ENCODE measurements at regions not wholly inside any gene's neighbourhood (a gene's known extent, or its start where the extent isn't known, plus 50 kb on each side); places are given as distances from the start of the nearest gene placed in this dataset.

GRCh38 chr5:167014401-167015056 lies 1276.9 kb upstream of the WWC1 start:
- Mint-ChIP-seq H3K36me3 (ENCODE audit: low read depth) (no peaks in the 10 kb centered on the region), H3K27me3 (no peaks in the 10 kb centered on the region), H3K27ac (no peak overlapping the region), H3K9me3 (peaks cover 14% of the 10 kb centered on the region), H3K4me1 (ENCODE audit: low read depth) (no peaks in the 10 kb centered on the region), H3K4me3 (no peak overlapping the region)

- no peak overlapping the region for H3K27ac Mint-ChIP-seq
These were observed 1271.0 kb upstream of the WWC1 start for GRCh38 chr5:167020418-167020817.

GRCh38 chr5:167029488-167029887 lies 1262.0 kb upstream of the WWC1 start:
- no peaks in the 10 kb centered on the region for H3K9me3 Mint-ChIP-seq
- no peaks in the 10 kb centered on the region for H3K36me3 Mint-ChIP-seq (ENCODE audit: low read depth)
- no peak overlapping the region for H3K4me3 Mint-ChIP-seq
- H3K27me3 Mint-ChIP-seq = no peaks in the 10 kb centered on the region
- H3K4me1 Mint-ChIP-seq (ENCODE audit: low read depth) = no peaks in the 10 kb centered on the region
- H3K27ac Mint-ChIP-seq = no peak overlapping the region

More at GRCh38 chr5:167020418-167020817, 1271.0 kb upstream of the WWC1 start:
- Mint-ChIP-seq H3K36me3 (ENCODE audit: low read depth) (no peaks in the 10 kb centered on the region), H3K27me3 (no peaks in the 10 kb centered on the region), H3K4me3 (no peak overlapping the region), H3K9me3 (peaks cover 11% of the 10 kb centered on the region), H3K4me1 (ENCODE audit: low read depth) (no peaks in the 10 kb centered on the region)

GRCh38 chr5:167030500-167031120 lies 1260.8 kb upstream of the WWC1 start:
- no peak overlapping the region for H3K27ac Mint-ChIP-seq
- no peaks in the 10 kb centered on the region for H3K9me3 Mint-ChIP-seq
- H3K4me1 Mint-ChIP-seq (ENCODE audit: low read depth) = no peaks in the 10 kb centered on the region
- no peaks in the 10 kb centered on the region for H3K36me3 Mint-ChIP-seq (ENCODE audit: low read depth)
- no peak overlapping the region for H3K4me3 Mint-ChIP-seq
- no peaks in the 10 kb centered on the region for H3K27me3 Mint-ChIP-seq

- Mint-ChIP-seq H3K4me1 (ENCODE audit: low read depth) (no peaks in the 10 kb centered on the region), H3K27ac (no peak overlapping the region), H3K36me3 (ENCODE audit: low read depth) (no peaks in the 10 kb centered on the region), H3K4me3 (no peak overlapping the region), H3K9me3 (no peaks in the 10 kb centered on the region), H3K27me3 (no peaks in the 10 kb centered on the region)
These were observed 1254.9 kb upstream of the WWC1 start for GRCh38 chr5:167036585-167036984.

GRCh38 chr5:167049043-167049663 lies 1242.3 kb upstream of the WWC1 start:
- Mint-ChIP-seq H3K9me3 (peaks cover 9% of the 10 kb centered on the region), H3K27ac (no peak overlapping the region), H3K4me1 (ENCODE audit: low read depth) (no peaks in the 10 kb centered on the region), H3K27me3 (no peaks in the 10 kb centered on the region), H3K36me3 (ENCODE audit: low read depth) (no peaks in the 10 kb centered on the region), H3K4me3 (no peak overlapping the region)

- Mint-ChIP-seq H3K4me3 (no peak overlapping the region), H3K4me1 (ENCODE audit: low read depth) (no peaks in the 10 kb centered on the region), H3K36me3 (ENCODE audit: low read depth) (no peaks in the 10 kb centered on the region), H3K27ac (no peak overlapping the region), H3K27me3 (no peaks in the 10 kb centered on the region), H3K9me3 (peaks cover 9% of the 10 kb centered on the region)
These were observed 1241.5 kb upstream of the WWC1 start for GRCh38 chr5:167049771-167050567.

- peaks cover 9% of the 10 kb centered on the region for H3K9me3 Mint-ChIP-seq
- H3K36me3 Mint-ChIP-seq (ENCODE audit: low read depth) = no peaks in the 10 kb centered on the region
- H3K27me3 Mint-ChIP-seq = no peaks in the 10 kb centered on the region
- no peak overlapping the region for H3K27ac Mint-ChIP-seq
- no peaks in the 10 kb centered on the region for H3K4me1 Mint-ChIP-seq (ENCODE audit: low read depth)
- no peak overlapping the region for H3K4me3 Mint-ChIP-seq
These were observed 1240.7 kb upstream of the WWC1 start for GRCh38 chr5:167050568-167051401.

GRCh38 chr5:167051402-167051768 lies 1240.1 kb upstream of the WWC1 start:
- H3K9me3 Mint-ChIP-seq = peaks cover 9% of the 10 kb centered on the region
- H3K27ac Mint-ChIP-seq = no peak overlapping the region
- no peak overlapping the region for H3K4me3 Mint-ChIP-seq
- no peaks in the 10 kb centered on the region for H3K36me3 Mint-ChIP-seq (ENCODE audit: low read depth)
- no peaks in the 10 kb centered on the region for H3K4me1 Mint-ChIP-seq (ENCODE audit: low read depth)
- no peaks in the 10 kb centered on the region for H3K27me3 Mint-ChIP-seq

- Mint-ChIP-seq H3K27me3 (no peaks in the 10 kb centered on the region), H3K27ac (no peak overlapping the region), H3K9me3 (peaks cover 9% of the 10 kb centered on the region), H3K4me1 (ENCODE audit: low read depth) (no peaks in the 10 kb centered on the region), H3K4me3 (no peak overlapping the region), H3K36me3 (ENCODE audit: low read depth) (no peaks in the 10 kb centered on the region)
These were observed 1238.7 kb upstream of the WWC1 start for GRCh38 chr5:167052791-167053190.

GRCh38 chr5:167057665-167058064 lies 1233.8 kb upstream of the WWC1 start:
- Mint-ChIP-seq H3K36me3 (ENCODE audit: low read depth) (no peaks in the 10 kb centered on the region), H3K4me3 (no peak overlapping the region), H3K9me3 (peaks cover 5% of the 10 kb centered on the region), H3K4me1 (ENCODE audit: low read depth) (no peaks in the 10 kb centered on the region), H3K27me3 (no peaks in the 10 kb centered on the region), H3K27ac (no peak overlapping the region)

GRCh38 chr5:167061695-167062094 lies 1229.8 kb upstream of the WWC1 start:
- Mint-ChIP-seq H3K27ac (no peak overlapping the region), H3K4me3 (no peak overlapping the region), H3K9me3 (no peaks in the 10 kb centered on the region), H3K4me1 (ENCODE audit: low read depth) (no peaks in the 10 kb centered on the region), H3K27me3 (no peaks in the 10 kb centered on the region), H3K36me3 (ENCODE audit: low read depth) (no peaks in the 10 kb centered on the region)

GRCh38 chr5:167063116-167063515 lies 1228.3 kb upstream of the WWC1 start:
- Mint-ChIP-seq H3K9me3 (no peaks in the 10 kb centered on the region), H3K27me3 (no peaks in the 10 kb centered on the region), H3K36me3 (ENCODE audit: low read depth) (no peaks in the 10 kb centered on the region), H3K4me3 (no peak overlapping the region), H3K27ac (no peak overlapping the region), H3K4me1 (ENCODE audit: low read depth) (no peaks in the 10 kb centered on the region)

- Mint-ChIP-seq H3K4me3 (no peak overlapping the region), H3K36me3 (ENCODE audit: low read depth) (no peaks in the 10 kb centered on the region), H3K4me1 (ENCODE audit: low read depth) (no peaks in the 10 kb centered on the region), H3K9me3 (no peaks in the 10 kb centered on the region), H3K27me3 (no peaks in the 10 kb centered on the region), H3K27ac (no peak overlapping the region)
These were observed 1227.7 kb upstream of the WWC1 start for GRCh38 chr5:167063788-167064187.
